ENCODE measurements at regions not wholly inside any gene's neighbourhood (a gene's known extent, or its start where the extent isn't known, plus 50 kb on each side); places are given as distances from the start of the nearest gene placed in this dataset.

- no peaks in the 10 kb centered on the region for H3K9me3 Mint-ChIP-seq
- H3K27me3 Mint-ChIP-seq = no peaks in the 10 kb centered on the region
- no peaks in the 10 kb centered on the region for H3K36me3 Mint-ChIP-seq
- DNase-seq (peak; percentile 3), ATAC-seq (replicated peaks) (no peak)
- no peak overlapping the region for H3K27ac Mint-ChIP-seq
- no peaks in the 10 kb centered on the region for H3K4me1 Mint-ChIP-seq
- H3K4me3 Mint-ChIP-seq = no peak overlapping the region
These were observed 160.7 kb upstream of the NT5C1B start for GRCh38 chr2:18749912-18750526.

DNA sequence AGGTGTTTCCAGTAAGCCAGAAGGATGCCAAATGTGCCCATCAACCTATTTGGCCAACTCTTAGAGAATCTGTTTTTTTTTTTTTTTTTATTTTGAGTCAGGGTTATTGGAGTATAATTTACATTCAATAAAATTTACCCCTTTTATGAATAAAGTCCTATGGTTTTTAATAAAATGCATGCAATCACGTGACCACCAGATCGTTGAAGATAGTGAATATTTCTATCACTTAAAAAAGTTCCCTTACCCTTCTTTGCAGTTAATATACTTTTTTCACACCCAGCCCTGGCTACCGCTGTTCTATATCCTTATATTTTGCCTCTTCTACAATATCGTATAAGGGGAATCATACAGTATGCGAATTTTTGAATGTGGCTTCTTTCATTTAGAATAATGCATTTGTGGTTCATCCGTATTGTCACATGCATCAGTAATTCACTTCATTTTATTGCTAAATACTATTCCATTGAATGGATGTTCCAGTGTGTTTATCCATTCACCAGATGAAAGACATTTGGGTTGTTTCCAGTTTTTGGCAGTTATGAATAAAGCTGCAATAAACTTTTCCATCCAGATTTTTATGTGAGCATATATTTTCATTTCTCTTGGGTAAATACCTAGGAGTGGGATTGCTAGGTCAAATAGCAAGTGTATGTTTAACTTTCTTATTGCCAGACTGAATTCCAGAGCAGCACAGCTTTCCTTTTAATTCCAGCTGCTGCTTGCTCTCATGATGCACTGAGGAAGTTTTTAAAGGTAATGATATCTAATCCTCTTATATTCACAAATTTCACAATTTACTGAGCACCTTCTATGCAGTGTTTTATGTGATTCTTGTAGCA, 156.3 kb upstream of the NT5C1B start:
- no peaks in the 10 kb centered on the region for H3K9me3 Mint-ChIP-seq
- H3K27ac Mint-ChIP-seq = no peak overlapping the region
- DNase-seq (no peak), ATAC-seq (replicated peaks) (no peak)
- no peaks in the 10 kb centered on the region for H3K4me1 Mint-ChIP-seq
- H3K27me3 Mint-ChIP-seq = no peaks in the 10 kb centered on the region
- H3K36me3 Mint-ChIP-seq = no peaks in the 10 kb centered on the region
- no peak overlapping the region for H3K4me3 Mint-ChIP-seq

DNA sequence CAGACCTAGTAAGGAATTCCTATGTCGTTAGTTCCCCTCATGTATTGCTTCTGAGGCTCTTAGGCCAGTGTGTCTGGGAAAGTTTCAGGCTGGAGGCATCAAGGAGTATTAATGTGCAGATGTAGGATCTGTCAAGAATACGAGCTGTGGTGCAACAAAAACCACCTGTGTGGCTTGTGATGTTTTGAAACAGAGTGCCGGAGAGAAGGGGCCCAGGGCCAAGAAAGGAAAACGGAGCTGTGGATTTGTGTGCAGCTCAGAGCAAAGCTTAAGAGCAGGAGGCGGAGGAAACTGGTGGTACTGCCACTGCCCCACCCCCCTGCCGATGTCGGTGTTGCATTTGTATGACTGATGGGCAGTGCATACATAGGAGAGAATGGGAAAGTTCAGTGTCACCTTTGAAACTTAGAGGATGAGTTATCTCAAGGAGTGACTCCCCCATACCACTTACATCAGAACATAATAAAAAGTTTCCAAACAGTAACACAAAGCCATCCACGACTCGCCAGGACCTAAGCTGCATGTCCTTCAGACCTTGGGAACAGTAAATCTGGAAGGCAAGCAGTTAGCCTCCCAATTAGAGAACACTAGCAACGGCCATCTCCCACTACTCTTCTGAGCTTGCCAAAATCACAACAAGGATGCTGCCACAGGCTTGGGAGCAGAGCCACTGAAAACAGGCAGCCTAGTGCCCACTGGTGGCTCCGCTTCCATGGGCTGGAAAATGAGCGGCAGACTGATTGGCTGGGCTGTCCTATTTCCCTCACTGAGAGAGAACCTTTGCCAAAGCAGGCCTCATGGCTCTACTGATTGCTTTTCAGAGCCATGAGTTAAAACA, 152.7 kb upstream of the NT5C1B start:
- Mint-ChIP-seq H3K9me3 (peaks cover 0 to 3% of the 10 kb centered on the region in 2 donors), H3K4me3 (no peak overlapping the region), H3K27ac (no peak overlapping the region), H3K4me1 (no peaks in the 10 kb centered on the region), H3K27me3 (no peaks in the 10 kb centered on the region), H3K36me3 (peaks cover 0 to 3% of the 10 kb centered on the region in 2 donors)
- ATAC-seq (replicated peaks) (no peak), DNase-seq (no peak)

DNA sequence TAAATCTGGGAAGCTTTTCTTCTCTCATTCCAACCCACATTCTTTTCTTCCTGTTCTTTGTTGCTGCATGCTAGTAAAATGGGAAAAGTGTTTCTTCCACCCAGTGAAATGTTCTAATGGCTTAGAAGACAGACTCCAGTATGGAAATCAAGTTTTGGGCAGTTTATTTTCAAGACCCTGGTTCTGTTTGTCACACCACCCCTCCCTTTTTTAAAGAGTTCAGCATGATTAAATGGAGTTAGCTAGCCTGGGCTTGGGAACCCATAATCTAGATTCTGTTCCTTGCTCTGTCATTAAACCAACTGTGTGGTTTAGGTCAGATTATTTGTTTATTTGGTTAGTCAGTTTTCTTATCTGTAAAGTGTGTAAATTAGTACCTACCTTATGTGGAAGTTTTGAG, 151.8 kb upstream of the NT5C1B start:
- ATAC-seq (replicated peaks) (no peak), DNase-seq (no peak)
- Mint-ChIP-seq H3K27ac (no peak overlapping the region), H3K27me3 (no peaks in the 10 kb centered on the region), H3K4me3 (no peak overlapping the region), H3K36me3 (peaks cover 0 to 3% of the 10 kb centered on the region in 2 donors), H3K4me1 (no peaks in the 10 kb centered on the region), H3K9me3 (peaks cover 5 to 6% of the 10 kb centered on the region in 2 donors)

DNA sequence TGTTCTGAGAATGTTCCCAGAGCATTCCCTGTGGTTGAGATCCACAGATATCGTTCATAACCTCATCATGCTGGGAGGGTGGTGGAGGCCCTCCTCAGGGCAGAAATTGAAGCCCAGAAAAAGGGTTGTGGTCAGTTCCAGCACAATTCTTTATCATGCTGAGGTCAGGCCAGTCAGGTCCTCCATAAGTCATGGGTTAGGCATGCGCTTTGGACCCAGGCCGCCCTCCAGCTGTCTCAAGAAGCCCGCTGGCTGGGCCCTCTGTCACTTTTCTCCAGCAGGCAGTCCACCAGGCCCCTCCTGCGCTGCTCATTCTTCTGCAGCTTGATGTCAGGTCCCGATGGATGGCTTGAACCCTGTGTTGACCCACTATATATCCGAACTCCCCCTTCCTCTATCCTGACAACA, 151.1 kb upstream of the NT5C1B start:
- ATAC-seq (replicated peaks) (no peak), DNase-seq (no peak)
- Mint-ChIP-seq H3K4me1 (no peaks in the 10 kb centered on the region), H3K4me3 (no peak overlapping the region), H3K9me3 (peaks cover 6 to 10% of the 10 kb centered on the region in 2 donors), H3K27me3 (no peaks in the 10 kb centered on the region), H3K36me3 (peaks cover 0 to 3% of the 10 kb centered on the region in 2 donors), H3K27ac (no peak overlapping the region)

- Mint-ChIP-seq H3K27me3 (no peaks in the 10 kb centered on the region), H3K4me1 (no peaks in the 10 kb centered on the region), H3K36me3 (no peaks in the 10 kb centered on the region), H3K4me3 (no peak overlapping the region), H3K27ac (no peak overlapping the region), H3K9me3 (peaks cover 5 to 18% of the 10 kb centered on the region in 2 donors)
- no peak for DNase-seq
- ATAC-seq (replicated peaks) = no peak
These were observed 142.3 kb upstream of the NT5C1B start for GRCh38 chr2:18731666-18732065.

DNA sequence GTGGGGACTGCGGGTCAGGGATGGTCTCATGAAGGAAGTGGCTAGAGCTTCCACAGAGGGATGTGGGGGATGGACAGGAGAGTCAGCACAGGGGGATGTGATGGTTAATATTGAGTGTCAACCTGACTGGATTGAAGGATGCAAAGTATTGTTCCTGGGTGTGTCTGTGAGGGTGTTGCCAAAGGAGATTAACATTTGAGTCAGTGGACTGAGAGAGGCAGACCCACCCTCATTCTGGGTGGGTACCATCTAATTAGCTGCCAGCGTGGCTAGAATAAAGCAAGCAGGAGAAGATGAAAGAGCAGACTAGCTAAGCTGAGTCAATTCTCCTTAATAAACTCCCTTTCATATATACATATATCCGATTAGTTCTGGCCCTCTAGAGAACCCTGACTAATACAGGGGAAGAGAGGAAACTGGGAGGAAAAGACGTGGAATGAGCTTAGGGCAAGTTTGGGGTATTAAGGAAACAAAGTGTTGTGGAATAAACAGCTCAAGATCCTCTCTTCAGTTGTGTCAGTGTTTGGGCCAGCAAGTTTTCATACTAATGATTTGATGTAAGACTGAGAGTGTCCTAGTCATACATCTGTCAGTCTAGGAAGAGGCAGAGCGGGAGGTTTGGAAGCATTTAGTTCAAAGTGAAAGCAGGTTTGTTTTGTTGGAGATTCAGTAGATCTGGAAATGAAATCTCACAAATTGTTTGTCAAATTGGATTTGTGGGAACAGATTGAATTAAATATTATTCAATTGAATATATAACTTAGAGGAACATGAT, 135.2 kb upstream of the NT5C1B start:
- no peak overlapping the region for H3K27ac Mint-ChIP-seq
- H3K27me3 Mint-ChIP-seq = peaks cover 0 to 4% of the 10 kb centered on the region in 2 donors
- H3K4me3 Mint-ChIP-seq = no peak overlapping the region
- ATAC-seq (replicated peaks) (no peak), DNase-seq (no peak)
- H3K4me1 Mint-ChIP-seq = no peaks in the 10 kb centered on the region
- no peaks in the 10 kb centered on the region for H3K36me3 Mint-ChIP-seq
- no peaks in the 10 kb centered on the region for H3K9me3 Mint-ChIP-seq

DNA sequence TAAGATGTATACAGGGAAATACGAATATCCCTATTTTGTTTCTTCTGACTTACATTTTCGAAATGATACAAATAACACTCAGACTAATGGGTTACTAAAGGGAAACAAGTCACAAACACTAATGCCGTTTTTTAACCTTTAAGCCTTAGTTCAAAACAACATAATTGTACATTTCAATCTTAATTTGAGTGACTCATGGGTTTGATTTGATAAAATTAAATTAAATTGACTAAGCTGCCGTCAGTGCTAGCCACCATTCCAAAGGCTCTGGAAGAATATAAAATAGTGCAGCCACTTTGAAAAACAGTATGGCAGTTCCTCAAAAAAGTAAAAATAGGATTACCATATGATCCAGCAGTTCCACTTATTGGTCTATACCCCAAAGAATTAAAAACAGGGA, 133.8 kb upstream of the NT5C1B start:
- ATAC-seq (replicated peaks) (no peak), DNase-seq (no peak)
- Mint-ChIP-seq H3K4me3 (no peak overlapping the region), H3K27ac (no peak overlapping the region), H3K4me1 (no peaks in the 10 kb centered on the region), H3K36me3 (no peaks in the 10 kb centered on the region), H3K9me3 (no peaks in the 10 kb centered on the region), H3K27me3 (peaks cover 0 to 4% of the 10 kb centered on the region in 2 donors)

DNA sequence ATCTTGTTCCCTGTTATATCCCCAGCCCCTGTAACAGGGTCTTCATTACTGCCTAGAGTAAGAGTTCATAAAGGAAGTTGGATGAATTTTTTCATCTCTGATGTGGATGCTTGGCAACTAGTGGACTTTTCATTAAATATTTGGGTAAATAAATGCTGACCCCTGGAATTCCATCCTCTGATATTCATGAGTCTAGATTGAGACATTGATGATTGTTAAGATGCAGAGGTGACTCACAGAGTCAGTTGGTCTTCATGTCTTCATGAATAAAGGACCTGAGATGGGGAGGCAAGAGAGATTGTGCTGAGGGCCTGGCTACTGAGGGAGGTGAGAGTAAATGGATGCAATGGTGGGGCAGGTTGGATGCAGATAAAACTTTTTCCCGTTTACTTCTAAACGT, 132.7 kb upstream of the NT5C1B start:
- peaks cover 0 to 4% of the 10 kb centered on the region in 2 donors for H3K27me3 Mint-ChIP-seq
- H3K4me3 Mint-ChIP-seq = no peak overlapping the region
- H3K36me3 Mint-ChIP-seq = no peaks in the 10 kb centered on the region
- ATAC-seq (replicated peaks) = no peak
- no peak for DNase-seq
- no peak overlapping the region for H3K27ac Mint-ChIP-seq
- H3K4me1 Mint-ChIP-seq = no peaks in the 10 kb centered on the region
- no peaks in the 10 kb centered on the region for H3K9me3 Mint-ChIP-seq

DNA sequence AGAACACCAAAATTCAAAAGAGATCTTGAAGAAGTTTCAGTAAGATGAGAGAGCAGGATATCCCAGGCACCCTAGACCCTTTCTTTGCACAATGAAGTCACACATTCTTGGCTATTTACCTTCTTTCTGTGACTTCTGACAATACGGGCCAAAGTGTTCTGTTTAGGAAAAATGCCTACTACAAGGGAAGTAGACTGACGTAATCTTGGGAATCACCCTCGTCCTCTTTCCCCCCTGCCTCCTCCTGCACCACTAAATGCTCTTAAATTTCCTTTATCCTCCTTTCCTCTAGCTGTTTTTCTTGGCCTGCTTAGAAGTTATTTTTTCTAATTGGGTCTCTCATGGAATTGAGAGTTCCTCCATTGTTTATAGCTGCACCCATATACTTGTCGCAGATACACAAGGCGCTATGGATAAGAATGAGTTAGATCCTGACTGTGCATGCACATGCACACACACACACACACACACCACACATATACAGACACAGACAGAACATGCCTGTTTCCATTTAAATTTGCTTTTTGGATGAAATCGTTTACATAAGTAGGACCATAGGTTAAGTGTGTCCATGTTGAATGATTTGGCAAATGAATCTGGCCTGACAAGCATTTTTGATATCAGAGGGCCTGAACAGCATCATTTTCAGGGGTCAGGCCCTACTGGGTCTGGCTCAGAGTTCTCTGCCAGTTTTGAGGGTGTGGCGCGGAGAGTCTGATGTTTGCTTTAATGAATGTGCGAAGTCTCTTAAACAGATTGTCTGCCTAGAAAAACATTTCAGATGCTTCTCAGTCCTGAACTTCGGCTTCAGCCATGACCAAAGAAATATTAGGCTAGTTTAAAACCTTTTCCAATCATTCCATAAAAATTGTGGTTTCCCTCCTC, 131.9 kb upstream of the NT5C1B start:
- Mint-ChIP-seq H3K27me3 (peaks cover 0 to 4% of the 10 kb centered on the region in 2 donors), H3K36me3 (no peaks in the 10 kb centered on the region), H3K4me1 (no peaks in the 10 kb centered on the region), H3K9me3 (no peaks in the 10 kb centered on the region), H3K27ac (no peak overlapping the region), H3K4me3 (no peak overlapping the region)
- DNase-seq = no peak
- ATAC-seq (replicated peaks) = no peak

DNA sequence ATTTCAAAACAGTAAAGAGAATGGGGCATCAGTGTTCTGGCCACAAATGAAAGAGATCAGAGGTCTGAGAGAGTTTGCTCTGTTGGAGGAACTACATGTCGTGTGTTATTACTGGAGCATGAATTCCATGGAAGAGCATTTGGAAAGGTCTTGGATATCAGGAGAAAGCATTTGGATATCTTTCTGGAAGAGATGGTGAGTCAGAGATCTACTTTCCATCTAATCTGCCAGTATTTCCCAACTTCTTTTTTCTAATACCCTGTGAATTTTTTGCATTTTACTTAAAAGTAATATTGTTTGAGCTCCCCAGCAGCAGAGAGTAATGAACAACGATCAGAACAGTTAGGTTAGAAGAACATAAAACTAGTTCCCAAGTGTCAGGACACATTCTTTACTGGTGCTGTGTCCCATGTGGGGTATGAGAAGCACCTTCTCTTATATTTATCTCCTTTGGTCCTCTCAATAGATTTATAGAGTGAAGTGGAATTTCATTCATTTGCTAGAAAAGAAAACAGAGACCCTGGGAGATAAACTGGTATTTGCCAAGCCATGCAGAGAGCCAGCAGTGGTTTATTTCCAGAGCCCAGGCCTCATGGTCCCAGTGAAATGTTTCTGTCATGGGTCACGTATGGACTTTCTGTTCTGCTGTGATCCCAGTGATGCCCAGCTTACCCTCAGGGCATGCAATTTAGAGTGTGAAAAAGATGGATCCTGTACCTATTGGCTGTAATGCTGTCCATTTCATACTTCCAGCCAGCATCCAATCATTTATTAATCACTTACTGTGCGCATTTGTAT, 130.8 kb upstream of the NT5C1B start:
- H3K27ac Mint-ChIP-seq = no peak overlapping the region
- H3K4me1 Mint-ChIP-seq = no peaks in the 10 kb centered on the region
- peaks cover 4 to 5% of the 10 kb centered on the region in 2 donors for H3K9me3 Mint-ChIP-seq
- H3K27me3 Mint-ChIP-seq = peaks cover 0 to 4% of the 10 kb centered on the region in 2 donors
- H3K4me3 Mint-ChIP-seq = no peak overlapping the region
- ATAC-seq (replicated peaks) (no peak), DNase-seq (no peak)
- H3K36me3 Mint-ChIP-seq = peaks cover 2 to 3% of the 10 kb centered on the region in 2 donors

GRCh38 chr2:18708203-18708715, 118.9 kb upstream of the NT5C1B start:
- H3K4me1 Mint-ChIP-seq = no peaks in the 10 kb centered on the region
- H3K4me3 Mint-ChIP-seq = no peak overlapping the region
- DNase-seq = no peak
- no peaks in the 10 kb centered on the region for H3K27me3 Mint-ChIP-seq
- H3K9me3 Mint-ChIP-seq = peaks cover 3 to 4% of the 10 kb centered on the region in 2 donors
- peaks cover 0 to 2% of the 10 kb centered on the region in 2 donors for H3K36me3 Mint-ChIP-seq
- H3K27ac Mint-ChIP-seq = no peak overlapping the region
- ATAC-seq (replicated peaks) = no peak
